Left renal cortex interstitium (tissue), 4 donors: ENCODE measurements at regions not wholly inside any gene's neighbourhood (a gene's known extent, or its start where the extent isn't known, plus 50 kb on each side); places are given as distances from the start of the nearest gene placed in this dataset.
"Not testable (repeated sequence)": the region's sequence is repeated elsewhere in the genome, so short reads cannot be mapped to it uniquely, and the experiment has no call there.

Experiments used
- DNase-seq, 4 donors: peaks; one replicate each; pipeline ENCODE4 v3.0.0-alpha.2; 2013; ENCODE audit warnings: low read depth in 4 of 4, low spot score in 2 of 4, missing footprints in 1 of 4

GRCh38 chr20:11158589-11158988 lies 484.8 kb upstream of the JAG1 start:
- DNase-seq, result no peak

GRCh38 chr20:11159728-11160127 lies 485.9 kb upstream of the JAG1 start:
- no peak for DNase-seq

GRCh38 chr20:11162026-11162775 lies 488.4 kb upstream of the JAG1 start:
- DNase-seq, result no peak

- DNase-seq, result no peak
Observed at GRCh38 chr20:11165789-11166188, 492.0 kb upstream of the JAG1 start.

DNA sequence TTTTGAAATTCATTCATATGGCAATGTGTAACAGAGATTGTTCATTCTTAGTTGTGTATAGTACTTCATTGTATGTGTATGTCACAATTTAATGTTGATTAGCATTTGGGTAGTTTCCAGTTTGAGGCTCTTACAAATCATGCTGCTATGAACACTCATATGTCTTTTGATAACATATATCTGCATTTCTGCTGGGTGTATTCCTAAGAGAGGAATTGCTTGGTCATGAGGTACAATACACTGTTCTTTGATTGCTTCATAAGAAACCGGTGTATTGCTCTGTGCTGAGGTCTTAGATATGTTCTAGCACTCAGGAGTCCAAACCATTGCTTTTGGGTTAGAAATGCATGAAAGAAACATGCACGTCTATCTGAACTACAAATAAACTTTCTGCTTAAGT lies 492.9 kb upstream of the JAG1 start:
- no peak for DNase-seq

- no peak for DNase-seq
Observed at GRCh38 chr20:11168026-11168425, 494.2 kb upstream of the JAG1 start.

GRCh38 chr20:11170025-11170424 lies 496.2 kb upstream of the JAG1 start:
- no peak for DNase-seq

DNA sequence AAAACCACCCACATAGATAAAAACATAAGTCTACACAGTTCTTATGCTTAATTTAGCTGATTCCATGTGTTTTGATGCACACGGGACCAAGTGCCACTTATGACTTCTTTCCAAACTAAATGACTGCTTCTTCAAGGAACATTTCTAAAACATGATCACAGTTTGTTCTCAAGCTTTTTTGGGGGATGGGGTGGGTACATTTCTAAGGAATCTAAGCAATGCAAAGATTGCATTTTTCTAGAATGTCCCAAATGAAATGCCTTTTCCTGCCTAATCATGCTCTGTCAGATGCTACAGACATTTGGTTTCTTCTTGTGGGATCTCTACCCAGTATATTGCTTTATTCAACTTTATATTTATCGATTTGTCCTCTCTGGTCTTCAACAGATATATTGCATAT lies 496.8 kb upstream of the JAG1 start:
- DNase-seq, result no peak

GRCh38 chr20:11172881-11173280 lies 499.1 kb upstream of the JAG1 start:
- no peak for DNase-seq

GRCh38 chr20:11173916-11174315 lies 500.1 kb upstream of the JAG1 start:
- no peak for DNase-seq

DNA sequence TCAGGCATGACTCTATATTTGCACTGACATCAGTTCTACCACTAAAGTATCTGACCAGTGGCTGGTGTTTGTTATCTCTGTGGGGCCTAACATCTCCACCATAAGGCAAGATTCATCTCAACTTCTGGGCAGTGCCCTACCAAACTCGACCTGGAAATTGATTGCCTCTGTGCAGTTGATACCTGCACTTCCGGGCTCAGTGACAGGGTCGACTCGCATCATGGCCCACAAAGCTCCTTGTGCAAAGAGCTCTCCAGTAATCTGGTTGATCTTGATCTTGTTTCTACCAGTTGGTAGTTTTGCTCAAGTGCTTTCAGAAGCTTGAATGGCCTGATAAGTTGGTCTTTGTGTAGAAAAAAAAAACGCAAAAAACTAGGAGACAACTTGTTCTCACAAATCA lies 501.1 kb upstream of the JAG1 start:
- no peak for DNase-seq

DNA sequence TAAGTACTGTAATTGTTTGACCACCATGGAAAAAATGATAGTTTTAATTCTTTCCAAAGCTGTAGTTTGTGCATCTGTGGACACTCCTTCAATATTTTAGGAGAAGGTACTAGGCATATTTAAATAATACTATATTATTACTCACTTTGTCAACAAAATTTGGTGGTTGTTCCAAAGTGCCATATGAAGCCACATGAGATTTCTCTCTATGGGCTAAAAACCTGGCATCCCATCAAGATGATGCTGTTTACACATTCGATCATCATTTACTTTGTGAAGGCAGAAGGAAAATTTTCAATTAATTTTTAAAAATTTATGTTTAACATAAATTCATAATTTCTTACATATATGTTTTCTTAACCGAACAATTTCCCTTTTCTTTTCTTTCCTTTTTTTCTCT lies 502.6 kb upstream of the JAG1 start:
- DNase-seq, result no peak

- DNase-seq, result no peak
Observed at GRCh38 chr20:11178946-11179654, 505.3 kb upstream of the JAG1 start.

- no peak for DNase-seq
Observed at GRCh38 chr20:11180186-11180585, 506.4 kb upstream of the JAG1 start.

GRCh38 chr20:11181129-11181528 lies 507.3 kb upstream of the JAG1 start:
- DNase-seq, result not testable (repeated sequence)

GRCh38 chr20:11181966-11182365 lies 508.2 kb upstream of the JAG1 start:
- no peak for DNase-seq

- DNase-seq, result no peak
Observed at GRCh38 chr20:11182720-11183119, 508.9 kb upstream of the JAG1 start.

DNA sequence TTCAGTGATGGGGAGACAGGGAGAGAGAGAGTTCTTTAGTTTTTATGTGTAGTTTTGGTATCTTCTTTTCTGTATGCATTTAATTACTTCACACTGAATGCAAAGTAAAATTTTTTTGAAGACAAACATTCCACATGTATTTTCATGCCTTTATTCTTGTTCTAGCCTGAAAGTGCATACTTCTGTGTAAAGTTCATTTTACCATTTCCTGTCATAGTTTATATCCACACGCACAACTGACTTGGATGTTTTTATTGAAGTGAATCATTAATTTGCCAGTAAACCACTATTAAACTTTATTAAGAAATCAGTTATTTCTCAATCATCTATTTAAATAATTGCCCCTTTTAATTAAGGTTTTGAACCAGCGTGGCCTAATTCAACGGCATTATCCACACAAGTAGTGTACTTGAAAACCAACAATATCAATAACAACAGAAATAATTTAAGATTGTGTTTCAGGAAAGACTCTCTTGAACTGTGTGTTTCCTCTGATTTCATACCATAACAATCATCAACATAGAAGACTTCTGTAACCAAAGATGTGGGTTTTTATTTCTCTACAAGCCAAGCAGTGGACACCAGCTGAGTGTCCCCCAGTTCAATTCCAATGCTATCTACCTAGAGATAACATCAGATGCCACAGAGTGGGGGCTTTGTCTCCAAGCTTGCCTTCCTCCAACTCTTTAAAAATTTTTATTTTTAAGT lies 512.7 kb upstream of the JAG1 start:
- DNase-seq, result no peak

- no peak for DNase-seq
Observed at GRCh38 chr20:11188843-11189603, 515.2 kb upstream of the JAG1 start.

DNA sequence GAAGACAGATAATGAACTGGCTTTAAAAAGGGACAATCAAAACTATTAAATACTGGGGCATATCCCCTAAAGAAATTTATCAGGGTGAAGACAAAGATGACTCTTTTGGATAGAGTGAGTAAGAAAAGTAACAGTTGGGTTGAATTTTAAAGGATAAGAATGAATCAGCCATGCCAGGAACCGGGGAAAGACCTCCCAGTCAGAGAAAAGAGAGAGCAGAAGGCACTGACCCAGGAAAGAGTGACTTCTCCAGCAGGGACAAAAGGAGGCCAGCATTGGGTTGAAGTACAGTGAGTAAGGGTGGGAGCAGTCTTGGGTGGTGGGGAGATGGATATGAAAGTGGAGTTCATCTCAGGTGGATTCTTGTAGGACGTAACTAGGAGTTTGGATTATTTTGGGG lies 516.9 kb upstream of the JAG1 start:
- DNase-seq, result no peak

DNA sequence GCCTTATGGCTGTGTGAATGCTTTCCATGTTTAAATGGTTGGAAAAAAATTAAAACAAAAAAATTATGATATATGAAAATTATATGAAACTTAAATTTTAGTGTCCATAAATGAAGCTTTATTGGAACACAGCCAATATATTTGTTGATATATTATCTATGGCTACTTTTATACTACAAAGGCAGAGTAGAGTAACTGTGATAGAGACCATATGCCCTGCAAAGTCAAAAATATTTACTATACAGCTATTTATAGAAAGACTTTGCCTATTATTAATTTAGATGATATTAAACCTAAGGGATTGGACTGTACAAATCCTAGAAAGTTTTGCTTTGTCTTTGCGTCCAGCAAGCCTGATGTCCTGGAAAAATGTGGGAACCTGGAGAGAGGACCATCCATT lies 518.3 kb upstream of the JAG1 start:
- no peak for DNase-seq
